ENCODE measurements at regions not wholly inside any gene's neighbourhood (a gene's known extent, or its start where the extent isn't known, plus 50 kb on each side); places are given as distances from the start of the nearest gene placed in this dataset.
A peak's percentile ranks its signal among the peaks of the same experiment; 100 is the strongest.

DNA sequence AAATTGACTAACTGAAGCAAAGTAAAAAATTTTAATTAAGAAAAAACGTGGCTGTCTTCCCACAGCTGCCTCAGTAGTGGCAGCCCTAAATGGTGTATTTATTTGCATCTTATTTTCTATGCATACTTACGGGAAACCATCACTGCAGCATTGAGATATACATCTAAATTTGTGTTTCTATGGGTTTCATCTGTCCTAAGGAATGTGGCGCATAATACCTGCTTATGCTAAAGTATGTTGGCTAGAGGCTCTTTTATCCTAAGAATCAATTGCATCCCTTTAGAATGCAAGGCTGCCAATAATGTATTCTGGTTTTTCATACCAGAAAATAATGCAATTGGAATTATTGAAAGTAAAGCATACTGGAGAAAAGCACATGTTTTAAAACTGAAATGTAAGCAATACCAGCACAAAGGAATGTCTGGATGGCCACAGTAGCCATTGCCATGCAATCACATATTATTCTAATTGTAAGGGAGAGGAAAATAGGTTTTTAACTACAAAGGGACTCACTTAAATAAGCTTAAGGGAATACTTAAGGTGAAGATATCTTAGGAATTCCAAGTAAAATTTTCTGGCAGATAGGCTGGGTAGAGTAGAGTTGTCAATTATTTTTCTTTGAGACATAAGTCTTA, 834.5 kb upstream of the NECTIN3 start:
- H3K27ac Mint-ChIP-seq = peak overlapping the region; percentile 47 to 95 (median 95)
- Histone ChIP-seq H2AFZ (ENCODE audit: low read length) (no peak overlapping the region), H3K4me2 (ENCODE audit: insufficient read depth, insufficient read length, low read length) (no peak overlapping the region)

More for the DNA sequence above, 834.5 kb upstream of the NECTIN3 start:
- H3K9ac ChIP-seq (ENCODE audit: extremely low read depth, insufficient read length, low read length) = no peak overlapping the region
- H3K79me1 ChIP-seq (ENCODE audit: insufficient read depth, low read depth, low read length, poor library complexity, severe bottlenecking) = no peaks in the 10 kb centered on the region
- no peaks in the 10 kb centered on the region for H4K20me1 ChIP-seq (ENCODE audit: control insufficient read depth, insufficient read depth, insufficient read length)
- no peak overlapping the region for H2AK5ac ChIP-seq (ENCODE audit: insufficient read length, low read length)
- Mint-ChIP-seq H3K36me3 (ENCODE audit: insufficient read depth in 1 of 3, low read depth in 3 of 3) (peaks cover 0 to 16% (median 7%) of the 10 kb centered on the region in 3 experiments; a peak in 4 of 7 replicates), H3K27me3 (ENCODE audit: low read depth) (no peaks in the 10 kb centered on the region), H3K4me1 (peaks cover 30 to 36% of the 10 kb centered on the region in 2 experiments), H3K9me3 (no peaks in the 10 kb centered on the region; a peak in 1 of 5 replicates), H3K4me3 (0 out of 5 replicates have a peak overlapping the region, but pooled peaks of 1 of the 2 experiments have one; percentile 14)
- no peaks in the 10 kb centered on the region; the same call in 1 of the 2 replicates for H3K79me2 ChIP-seq (ENCODE audit: insufficient read depth, low read length)
- no peak overlapping the region for H3K4ac ChIP-seq (ENCODE audit: low read depth, low read length)
- no peak overlapping the region for H2BK15ac ChIP-seq (ENCODE audit: low read depth, low read length)
- no peak overlapping the region for H2BK120ac ChIP-seq (ENCODE audit: low read depth, low read length, poor library complexity, severe bottlenecking)
- H4K91ac ChIP-seq (ENCODE audit: insufficient read length, low read depth, low read length) = no peak overlapping the region
- no peak overlapping the region for H3K18ac ChIP-seq (ENCODE audit: insufficient read length, low read depth, low read length)
- no peak for DNase-seq
- H3K4me1 ChIP-seq (ENCODE audit: insufficient read depth, low read length) = peaks cover 2% of the 10 kb centered on the region; the same call in 1 of the 2 replicates
- no CpG with 5 or more reads among the region's 3 CpGs for WGBS (ENCODE audit: extremely low coverage, insufficient read length, low lambda C conversion rate)
- no peaks in the 10 kb centered on the region for H3K27me3 ChIP-seq (ENCODE audit: insufficient read depth, low read length)
- no peak overlapping the region for H3T11ph ChIP-seq (ENCODE audit: low read length)
- H3K14ac ChIP-seq (ENCODE audit: insufficient read depth, low read length) = no peak overlapping the region
- H3K23me2 ChIP-seq (ENCODE audit: insufficient read length, low read depth, low read length, poor library complexity, severe bottlenecking) = no peaks in the 10 kb centered on the region
- TF ChIP-seq, protein P1, sequence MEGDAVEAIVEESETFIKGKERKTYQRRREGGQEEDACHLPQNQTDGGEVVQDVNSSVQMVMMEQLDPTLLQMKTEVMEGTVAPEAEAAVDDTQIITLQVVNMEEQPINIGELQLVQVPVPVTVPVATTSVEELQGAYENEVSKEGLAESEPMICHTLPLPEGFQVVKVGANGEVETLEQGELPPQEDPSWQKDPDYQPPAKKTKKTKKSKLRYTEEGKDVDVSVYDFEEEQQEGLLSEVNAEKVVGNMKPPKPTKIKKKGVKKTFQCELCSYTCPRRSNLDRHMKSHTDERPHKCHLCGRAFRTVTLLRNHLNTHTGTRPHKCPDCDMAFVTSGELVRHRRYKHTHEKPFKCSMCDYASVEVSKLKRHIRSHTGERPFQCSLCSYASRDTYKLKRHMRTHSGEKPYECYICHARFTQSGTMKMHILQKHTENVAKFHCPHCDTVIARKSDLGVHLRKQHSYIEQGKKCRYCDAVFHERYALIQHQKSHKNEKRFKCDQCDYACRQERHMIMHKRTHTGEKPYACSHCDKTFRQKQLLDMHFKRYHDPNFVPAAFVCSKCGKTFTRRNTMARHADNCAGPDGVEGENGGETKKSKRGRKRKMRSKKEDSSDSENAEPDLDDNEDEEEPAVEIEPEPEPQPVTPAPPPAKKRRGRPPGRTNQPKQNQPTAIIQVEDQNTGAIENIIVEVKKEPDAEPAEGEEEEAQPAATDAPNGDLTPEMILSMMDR (conservative IDR thresholded peaks at IDR 0.05) = no peak
- no peak overlapping the region for H4K5ac ChIP-seq (ENCODE audit: insufficient read length, low read depth, low read length)
- no peak overlapping the region for H2BK20ac ChIP-seq (ENCODE audit: low read depth, low read length, poor library complexity, severe bottlenecking)
- H3K23ac ChIP-seq (ENCODE audit: insufficient read length, low read depth, low read length) = no peak overlapping the region
- no peaks in the 10 kb centered on the region for H3K9me3 ChIP-seq (ENCODE audit: control insufficient read depth, low read depth, low read length)
- H2BK12ac ChIP-seq (ENCODE audit: insufficient read length, low read depth, low read length) = no peak overlapping the region
- no peak overlapping the region for H3K56ac ChIP-seq (ENCODE audit: insufficient read length, low read depth, low read length)
- no peak overlapping the region for H2BK5ac ChIP-seq (ENCODE audit: insufficient read length, low read length)
- H3K27ac ChIP-seq (ENCODE audit: insufficient read length, low read depth, low read length) = no peak overlapping the region
- H4K8ac ChIP-seq (replicated peaks; ENCODE audit: insufficient read length, low read depth, low read length) = no peak overlapping the region

Data from H9 (cell line).